ENCODE measurements at regions not wholly inside any gene's neighbourhood (a gene's known extent, or its start where the extent isn't known, plus 50 kb on each side); places are given as distances from the start of the nearest gene placed in this dataset.

DNA sequence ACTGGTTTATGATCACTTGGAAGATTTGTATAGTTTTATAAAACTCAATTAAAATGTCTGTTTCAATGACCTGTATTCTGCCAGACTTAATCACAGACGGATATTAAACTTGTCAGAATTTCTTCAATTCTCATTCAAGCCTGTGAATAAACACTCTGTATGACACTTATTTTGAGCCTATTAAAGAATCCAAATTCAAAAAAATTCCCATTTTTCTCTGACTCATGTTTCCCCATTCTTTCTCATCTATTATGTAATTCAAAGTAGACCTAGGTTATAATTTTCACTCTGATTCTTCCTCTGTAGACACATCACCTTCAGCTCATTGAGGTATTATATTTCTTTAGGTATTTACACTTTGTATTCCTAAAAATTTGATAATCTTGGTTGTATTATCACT lies 166.1 kb downstream of the TMA16 start:
- TF ChIP-seq, protein P1, sequence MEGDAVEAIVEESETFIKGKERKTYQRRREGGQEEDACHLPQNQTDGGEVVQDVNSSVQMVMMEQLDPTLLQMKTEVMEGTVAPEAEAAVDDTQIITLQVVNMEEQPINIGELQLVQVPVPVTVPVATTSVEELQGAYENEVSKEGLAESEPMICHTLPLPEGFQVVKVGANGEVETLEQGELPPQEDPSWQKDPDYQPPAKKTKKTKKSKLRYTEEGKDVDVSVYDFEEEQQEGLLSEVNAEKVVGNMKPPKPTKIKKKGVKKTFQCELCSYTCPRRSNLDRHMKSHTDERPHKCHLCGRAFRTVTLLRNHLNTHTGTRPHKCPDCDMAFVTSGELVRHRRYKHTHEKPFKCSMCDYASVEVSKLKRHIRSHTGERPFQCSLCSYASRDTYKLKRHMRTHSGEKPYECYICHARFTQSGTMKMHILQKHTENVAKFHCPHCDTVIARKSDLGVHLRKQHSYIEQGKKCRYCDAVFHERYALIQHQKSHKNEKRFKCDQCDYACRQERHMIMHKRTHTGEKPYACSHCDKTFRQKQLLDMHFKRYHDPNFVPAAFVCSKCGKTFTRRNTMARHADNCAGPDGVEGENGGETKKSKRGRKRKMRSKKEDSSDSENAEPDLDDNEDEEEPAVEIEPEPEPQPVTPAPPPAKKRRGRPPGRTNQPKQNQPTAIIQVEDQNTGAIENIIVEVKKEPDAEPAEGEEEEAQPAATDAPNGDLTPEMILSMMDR (IDR thresholded peaks at IDR 0.05; ENCODE audit: control insufficient read depth, insufficient read depth, low read depth, low read length, missing control alignments), result no peak
- no peak overlapping the region for H3K4me3 ChIP-seq (ENCODE audit: control insufficient read depth, low read depth, low read length)
- no peak for DNase-seq (ENCODE audit: low read depth)

DNA sequence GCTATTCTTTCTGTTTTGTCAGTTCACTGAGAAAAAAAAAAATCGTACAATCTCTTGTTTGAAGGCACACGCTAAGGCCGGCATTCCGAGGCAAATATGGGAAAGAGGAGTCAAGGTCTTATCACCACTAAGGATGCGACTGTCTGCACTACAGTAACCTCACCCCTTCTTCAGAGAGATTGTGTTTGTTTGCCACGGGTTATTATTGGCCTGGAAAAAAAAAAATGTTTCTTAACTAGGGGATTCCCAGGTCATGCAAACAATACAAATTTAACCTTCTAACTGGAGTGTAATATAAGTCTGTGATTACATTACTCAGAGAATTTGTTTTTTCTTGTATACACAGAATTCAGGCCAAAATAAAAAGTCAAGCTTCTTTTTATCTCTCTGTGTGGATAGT lies 168.3 kb downstream of the TMA16 start:
- TF ChIP-seq, protein P1 (IDR thresholded peaks at IDR 0.05; ENCODE audit: control insufficient read depth, insufficient read depth, low read depth, low read length, missing control alignments), result no peak
- DNase-seq (ENCODE audit: low read depth), result no peak
- no peak overlapping the region for H3K4me3 ChIP-seq (ENCODE audit: control insufficient read depth, low read depth, low read length)

DNA sequence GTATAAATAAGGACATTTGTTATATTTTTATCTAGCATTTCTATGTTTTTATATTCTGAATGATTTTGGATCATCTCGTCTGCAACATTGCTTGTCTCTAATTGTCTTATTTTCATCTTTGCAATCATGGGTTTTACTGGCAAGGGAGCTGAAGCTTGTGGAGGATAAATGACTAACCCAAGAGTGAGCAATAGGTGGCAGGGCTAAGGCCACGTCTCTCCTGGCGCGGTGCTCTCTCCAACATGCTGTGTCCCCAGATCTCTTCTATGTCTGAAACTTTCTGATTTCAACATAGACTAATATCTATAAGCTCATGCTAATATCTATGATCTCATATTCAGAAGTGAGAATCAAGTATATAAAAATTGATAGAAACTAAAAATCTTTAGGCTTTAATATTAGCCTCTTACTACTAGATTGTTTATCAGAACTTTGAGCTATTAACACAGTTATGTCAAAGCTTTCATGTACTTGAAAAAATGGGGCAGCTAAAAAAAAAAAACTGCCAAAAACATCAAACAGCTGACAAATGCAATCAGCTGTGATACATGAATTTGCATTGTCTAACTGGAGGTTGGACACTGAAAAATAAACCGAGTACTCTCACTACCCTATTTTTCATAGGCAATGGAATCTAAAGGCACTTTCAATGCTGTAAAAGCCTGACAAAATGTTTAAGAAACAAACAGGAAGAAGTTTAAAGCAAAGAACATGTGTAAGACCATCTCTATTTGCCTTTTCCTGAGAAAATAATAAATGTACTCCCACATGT lies 169.2 kb downstream of the TMA16 start:
- no peak for DNase-seq (ENCODE audit: low read depth)
- TF ChIP-seq, protein P1 (IDR thresholded peaks at IDR 0.05; ENCODE audit: control insufficient read depth, insufficient read depth, low read depth, low read length, missing control alignments), result no peak
- H3K4me3 ChIP-seq (ENCODE audit: control insufficient read depth, low read depth, low read length), result no peak overlapping the region

DNA sequence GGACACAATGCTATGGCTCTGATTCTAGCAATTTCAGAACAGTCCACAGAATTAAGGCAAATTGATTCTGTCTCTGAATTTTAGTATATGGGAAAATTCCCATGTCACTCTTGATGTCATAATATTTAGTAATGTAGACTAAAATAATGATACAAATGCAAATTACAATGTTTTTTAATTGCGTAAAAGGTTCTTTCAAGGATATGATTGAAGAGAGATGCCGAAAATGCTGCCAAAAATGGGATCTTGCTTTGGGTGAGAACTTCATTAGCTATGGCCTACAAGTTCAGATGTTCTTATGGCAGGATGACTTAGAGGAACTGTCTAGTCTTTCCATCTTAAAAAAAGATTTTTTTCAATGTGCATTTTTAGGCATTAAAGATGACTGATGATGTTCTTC lies 170.6 kb downstream of the TMA16 start:
- no peak for DNase-seq (ENCODE audit: low read depth)
- TF ChIP-seq, protein P1 (IDR thresholded peaks at IDR 0.05; ENCODE audit: control insufficient read depth, insufficient read depth, low read depth, low read length, missing control alignments), result no peak
- H3K4me3 ChIP-seq (ENCODE audit: control insufficient read depth, low read depth, low read length), result no peak overlapping the region

DNA sequence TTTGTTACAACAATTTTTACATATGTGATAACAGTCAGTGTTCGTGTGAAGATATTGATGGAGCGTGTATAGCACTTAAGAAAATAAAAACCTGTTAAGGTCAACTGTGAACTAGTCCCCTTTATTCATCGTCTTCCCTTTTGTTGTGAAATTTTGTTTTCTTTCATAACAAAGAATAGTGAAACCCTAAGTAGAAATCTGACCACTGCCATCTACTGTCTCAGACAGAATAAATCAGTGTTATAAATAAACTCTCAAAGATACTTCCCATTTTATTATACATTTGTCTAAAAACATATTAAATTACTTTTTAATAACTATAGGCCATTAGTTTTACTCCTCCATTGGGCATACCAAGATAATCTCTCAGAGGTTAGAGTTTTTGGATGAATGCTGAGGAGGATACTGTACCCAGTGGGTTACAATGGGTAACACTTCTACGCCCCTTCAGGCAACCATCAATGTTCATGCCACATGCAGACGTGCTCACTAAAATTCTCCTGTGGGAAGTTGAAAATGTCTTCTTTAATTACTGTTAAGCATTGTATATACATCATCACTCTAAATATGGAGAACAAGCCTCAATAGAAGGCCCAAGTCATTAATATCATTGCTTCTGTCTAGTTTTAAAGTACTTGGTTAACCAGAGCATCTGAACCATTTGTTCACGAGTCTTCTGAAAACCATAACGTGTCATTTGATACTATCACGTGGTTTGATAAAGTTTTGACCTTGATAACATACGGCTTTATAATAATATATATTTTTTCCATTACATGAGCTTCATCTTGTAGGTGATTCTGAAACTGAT lies 171.2 kb downstream of the TMA16 start:
- no peak for DNase-seq (ENCODE audit: low read depth)
- H3K4me3 ChIP-seq (ENCODE audit: control insufficient read depth, low read depth, low read length), result no peak overlapping the region

DNA sequence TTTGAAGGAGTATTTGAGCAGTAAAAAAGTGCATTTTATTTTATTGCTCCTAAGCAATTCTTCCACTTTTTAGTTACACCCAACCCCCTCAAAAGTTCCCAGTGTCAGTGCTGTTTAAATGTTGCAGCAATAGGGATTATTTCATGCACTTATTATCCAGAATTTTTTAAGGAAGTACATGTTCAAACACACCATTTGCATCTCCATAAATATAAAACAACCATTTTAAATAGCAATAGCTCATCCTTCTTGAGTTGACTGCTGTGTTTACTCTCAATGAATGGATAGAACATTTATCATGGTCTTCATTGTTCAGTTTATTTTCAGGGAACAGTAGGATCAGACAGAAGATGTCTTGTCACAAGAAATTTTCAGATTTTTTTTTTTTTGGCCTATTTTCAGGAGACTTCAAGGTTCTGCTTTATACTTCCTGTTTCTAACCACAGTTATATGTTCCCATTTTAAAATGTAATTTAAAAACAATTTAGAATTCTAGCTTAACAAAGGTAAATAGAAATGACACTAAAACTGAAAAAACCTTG lies 171.9 kb downstream of the TMA16 start:
- TF ChIP-seq, protein P1 (IDR thresholded peaks at IDR 0.05; ENCODE audit: control insufficient read depth, insufficient read depth, low read depth, low read length, missing control alignments), result no peak
- no peak for DNase-seq (ENCODE audit: low read depth)
- H3K4me3 ChIP-seq (ENCODE audit: control insufficient read depth, low read depth, low read length), result no peak overlapping the region

More for the DNA sequence above, 171.2 kb downstream of the TMA16 start:
- TF ChIP-seq, protein P1 (IDR thresholded peaks at IDR 0.05; ENCODE audit: control insufficient read depth, insufficient read depth, low read depth, low read length, missing control alignments), result no peak

Data from AG09309 (cell line).